ENCODE measurements at regions not wholly inside any gene's neighbourhood (a gene's known extent, or its start where the extent isn't known, plus 50 kb on each side); places are given as distances from the start of the nearest gene placed in this dataset.

DNA sequence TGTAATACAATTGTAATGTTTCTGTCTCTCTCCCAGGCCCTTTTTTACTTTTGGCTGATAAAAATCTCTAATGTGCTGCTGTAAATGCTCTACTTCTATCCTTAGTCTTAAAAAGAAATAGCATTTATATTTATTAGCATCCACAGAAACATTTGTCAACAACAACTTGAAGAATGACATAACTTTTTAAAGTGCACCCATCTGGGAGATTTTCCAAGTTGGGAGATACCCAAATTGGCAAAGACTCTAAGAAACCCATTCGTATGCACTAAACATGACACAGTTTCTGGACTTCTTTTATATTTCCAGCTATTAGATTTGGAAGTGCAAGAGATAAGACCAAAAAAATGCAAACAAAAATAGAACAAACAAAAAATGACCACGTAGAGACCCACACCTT lies 2287.4 kb upstream of the WWC1 start:
- WGBS (ENCODE audit: insufficient coverage) = no CpG with 5 or more reads among the region's 2 CpGs
- H3K27ac Mint-ChIP-seq = no peak overlapping the region
- no peaks in the 10 kb centered on the region for H3K4me1 Mint-ChIP-seq
- no peak overlapping the region for H3K9ac ChIP-seq (ENCODE audit: insufficient read depth, low read length, poor library complexity, severe bottlenecking)
- TF ChIP-seq, protein P1, sequence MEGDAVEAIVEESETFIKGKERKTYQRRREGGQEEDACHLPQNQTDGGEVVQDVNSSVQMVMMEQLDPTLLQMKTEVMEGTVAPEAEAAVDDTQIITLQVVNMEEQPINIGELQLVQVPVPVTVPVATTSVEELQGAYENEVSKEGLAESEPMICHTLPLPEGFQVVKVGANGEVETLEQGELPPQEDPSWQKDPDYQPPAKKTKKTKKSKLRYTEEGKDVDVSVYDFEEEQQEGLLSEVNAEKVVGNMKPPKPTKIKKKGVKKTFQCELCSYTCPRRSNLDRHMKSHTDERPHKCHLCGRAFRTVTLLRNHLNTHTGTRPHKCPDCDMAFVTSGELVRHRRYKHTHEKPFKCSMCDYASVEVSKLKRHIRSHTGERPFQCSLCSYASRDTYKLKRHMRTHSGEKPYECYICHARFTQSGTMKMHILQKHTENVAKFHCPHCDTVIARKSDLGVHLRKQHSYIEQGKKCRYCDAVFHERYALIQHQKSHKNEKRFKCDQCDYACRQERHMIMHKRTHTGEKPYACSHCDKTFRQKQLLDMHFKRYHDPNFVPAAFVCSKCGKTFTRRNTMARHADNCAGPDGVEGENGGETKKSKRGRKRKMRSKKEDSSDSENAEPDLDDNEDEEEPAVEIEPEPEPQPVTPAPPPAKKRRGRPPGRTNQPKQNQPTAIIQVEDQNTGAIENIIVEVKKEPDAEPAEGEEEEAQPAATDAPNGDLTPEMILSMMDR (IDR thresholded peaks at IDR 0.05) = no peak
- no peaks in the 10 kb centered on the region for H3K79me2 ChIP-seq (ENCODE audit: insufficient read depth, low read length)
- H2AFZ ChIP-seq (ENCODE audit: insufficient read depth, low read depth, low read length, poor library complexity, severe bottlenecking) = no peak overlapping the region
- no peaks in the 10 kb centered on the region for H3K27me3 Mint-ChIP-seq (ENCODE audit: low read depth in 3 of 3)
- H3K9me3 ChIP-seq (replicated peaks in 1 of 2; ENCODE audit: control insufficient read depth in 1 of 2, insufficient read depth in 1 of 2, low read length in 2 of 2) = peaks cover 0 to 5% of the 10 kb centered on the region in 2 donors
- intact Hi-C loops (cut with micrococcal nuclease) = no loop called here
- H3K27me3 ChIP-seq (ENCODE audit: control insufficient read depth in 2 of 2, insufficient read depth in 2 of 2, low read length in 2 of 2) = no peaks in the 10 kb centered on the region
- no peak overlapping the region for H3K4me3 ChIP-seq (replicated peaks in 1 of 3; ENCODE audit: low read depth in 2 of 3, low read length in 3 of 3)
- no peaks in the 10 kb centered on the region for H4K20me1 ChIP-seq (ENCODE audit: insufficient read depth, low read length)
- peaks cover 0 to 8% (median 3%) of the 10 kb centered on the region in 7 donors for H3K9me3 Mint-ChIP-seq
- no peak overlapping the region for H3K4me3 Mint-ChIP-seq
- H3K4me2 ChIP-seq (replicated peaks; ENCODE audit: extremely low read depth, low read length, poor library complexity, severe bottlenecking) = no peak overlapping the region
- no peaks in the 10 kb centered on the region for H3K36me3 Mint-ChIP-seq
- DNase-seq = no peak
- no peaks in the 10 kb centered on the region for H3K4me1 ChIP-seq (ENCODE audit: control insufficient read depth in 1 of 2, insufficient read depth in 2 of 2, low read length in 2 of 2)
- H3K36me3 ChIP-seq (replicated peaks in 1 of 2; ENCODE audit: control insufficient read depth in 1 of 2, insufficient read depth in 2 of 2, low read length in 2 of 2) = no peaks in the 10 kb centered on the region
- H3K27ac ChIP-seq (ENCODE audit: low read depth in 1 of 2, low read length in 2 of 2) = no peak overlapping the region

DNA sequence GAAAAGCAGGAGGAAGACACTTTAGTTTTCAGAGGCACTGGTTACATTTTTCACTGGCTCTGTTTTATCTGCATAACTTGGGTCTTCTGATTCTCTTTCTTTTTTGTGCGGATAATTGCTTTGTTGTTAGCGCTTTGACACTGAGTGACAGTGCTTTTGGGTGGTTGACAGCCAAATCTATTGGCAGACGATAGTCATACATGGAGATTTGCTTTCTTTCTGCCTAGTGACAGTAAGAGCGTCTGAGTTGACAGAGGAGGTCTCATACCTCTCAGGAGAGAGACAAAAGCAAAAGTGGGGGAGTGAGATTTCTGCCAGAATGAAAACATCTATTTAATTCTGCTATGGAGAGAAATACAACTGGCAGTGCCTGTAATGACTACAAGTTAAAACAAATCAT lies 2278.0 kb upstream of the WWC1 start:
- peaks cover 0 to 14% (median 2%) of the 10 kb centered on the region in 7 donors for H3K9me3 Mint-ChIP-seq
- no peaks in the 10 kb centered on the region for H3K36me3 Mint-ChIP-seq
- Histone ChIP-seq H3K4me2 (replicated peaks; ENCODE audit: extremely low read depth, low read length, poor library complexity, severe bottlenecking) (no peak overlapping the region), H3K9me3 (replicated peaks in 1 of 2; ENCODE audit: control insufficient read depth in 1 of 2, insufficient read depth in 1 of 2, low read length in 2 of 2) (no peaks in the 10 kb centered on the region), H3K36me3 (replicated peaks in 1 of 2; ENCODE audit: control insufficient read depth in 1 of 2, insufficient read depth in 2 of 2, low read length in 2 of 2) (no peaks in the 10 kb centered on the region), H3K79me2 (ENCODE audit: insufficient read depth, low read length) (no peaks in the 10 kb centered on the region), H3K4me1 (ENCODE audit: control insufficient read depth in 1 of 2, insufficient read depth in 2 of 2, low read length in 2 of 2) (no peaks in the 10 kb centered on the region), H3K27me3 (ENCODE audit: control insufficient read depth in 2 of 2, insufficient read depth in 2 of 2, low read length in 2 of 2) (no peaks in the 10 kb centered on the region), H3K27ac (ENCODE audit: low read depth in 1 of 2, low read length in 2 of 2) (no peak overlapping the region), H3K9ac (ENCODE audit: insufficient read depth, low read length, poor library complexity, severe bottlenecking) (no peak overlapping the region), H4K20me1 (ENCODE audit: insufficient read depth, low read length) (no peaks in the 10 kb centered on the region), H3K4me3 (replicated peaks in 1 of 3; ENCODE audit: low read depth in 2 of 3, low read length in 3 of 3) (no peak overlapping the region), H2AFZ (ENCODE audit: insufficient read depth, low read depth, low read length, poor library complexity, severe bottlenecking) (no peak overlapping the region)
- no peak overlapping the region for H3K4me3 Mint-ChIP-seq
- 80% methylated on average over 1 of the region's 4 CpGs for WGBS (ENCODE audit: insufficient coverage)
- TF ChIP-seq, protein P1 (IDR thresholded peaks at IDR 0.05) = no peak
- peaks cover 0 to 2% (median 0%) of the 10 kb centered on the region in 3 donors for H3K27me3 Mint-ChIP-seq (ENCODE audit: low read depth in 3 of 3)
- H3K4me1 Mint-ChIP-seq = no peaks in the 10 kb centered on the region
- H3K27ac Mint-ChIP-seq = no peak overlapping the region
- intact Hi-C loops (cut with micrococcal nuclease) = no loop called here
- DNase-seq = no peak

Measured in CD14-positive monocyte (primary cell).